ENCODE measurements at regions not wholly inside any gene's neighbourhood (a gene's known extent, or its start where the extent isn't known, plus 50 kb on each side); places are given as distances from the start of the nearest gene placed in this dataset.
"Not testable (repeated sequence)": the region's sequence is repeated elsewhere in the genome, so short reads cannot be mapped to it uniquely, and the experiment has no call there.

- H3K4me1 ChIP-seq; ATAC-seq; H3K36me3 ChIP-seq; intact Hi-C loops (cut with DNase I); H3K4me3 ChIP-seq; H3K27me3 ChIP-seq; H3K9me3 ChIP-seq; DNase-seq: not testable (repeated sequence)
- TF ChIP-seq CTCF (IDR thresholded peaks at IDR 0.05) = peak in 1 of 2 donors; percentile 36
- H3K27ac ChIP-seq = peak overlapping the region in 1 of 2 donors; percentile 23
Measured at GRCh38 chr7:6953138-6953797, 127.2 kb upstream of the CCZ1B start.

GRCh38 chr7:6953798-6954181 lies 127.7 kb upstream of the CCZ1B start:
- H3K27ac ChIP-seq = peak overlapping the region in 1 of 2 donors; percentile 23
- H3K9me3 ChIP-seq; H3K4me3 ChIP-seq; H3K4me1 ChIP-seq; ATAC-seq; intact Hi-C loops (cut with DNase I); H3K36me3 ChIP-seq; H3K27me3 ChIP-seq: not testable (repeated sequence)
- DNase-seq = peak in 2 of 4 donors; percentile 46 to 77

- intact Hi-C loops (cut with DNase I); DNase-seq; ATAC-seq; H3K36me3 ChIP-seq; H3K27me3 ChIP-seq; H3K4me3 ChIP-seq; H3K27ac ChIP-seq; H3K4me1 ChIP-seq; H3K9me3 ChIP-seq: not testable (repeated sequence)
Measured at GRCh38 chr7:6955385-6955784, 129.3 kb upstream of the CCZ1B start.

- DNase-seq = peak in 1 of 4 donors; percentile 27
- ATAC-seq; H3K4me3 ChIP-seq; H3K4me1 ChIP-seq; H3K36me3 ChIP-seq; H3K9me3 ChIP-seq; H3K27ac ChIP-seq; H3K27me3 ChIP-seq; intact Hi-C loops (cut with DNase I): not testable (repeated sequence)
Measured at GRCh38 chr7:6955990-6956566, 130.0 kb upstream of the CCZ1B start.

GRCh38 chr7:6958371-6958770 lies 132.3 kb upstream of the CCZ1B start:
- H3K27me3 ChIP-seq; H3K36me3 ChIP-seq; DNase-seq; ATAC-seq; H3K9me3 ChIP-seq; intact Hi-C loops (cut with DNase I); H3K4me3 ChIP-seq; H3K27ac ChIP-seq; H3K4me1 ChIP-seq: not testable (repeated sequence)

GRCh38 chr7:6959942-6960341 lies 133.9 kb upstream of the CCZ1B start:
- H3K4me3 ChIP-seq; H3K9me3 ChIP-seq; H3K36me3 ChIP-seq; H3K27me3 ChIP-seq; H3K4me1 ChIP-seq; intact Hi-C loops (cut with DNase I); ATAC-seq; H3K27ac ChIP-seq; DNase-seq: not testable (repeated sequence)

- H3K4me1 ChIP-seq; H3K27me3 ChIP-seq; H3K4me3 ChIP-seq; ATAC-seq; H3K9me3 ChIP-seq; DNase-seq; intact Hi-C loops (cut with DNase I); H3K27ac ChIP-seq; H3K36me3 ChIP-seq: not testable (repeated sequence)
Measured at GRCh38 chr7:6962871-6963270, 136.8 kb upstream of the CCZ1B start.

GRCh38 chr7:6965051-6965450 lies 139.0 kb upstream of the CCZ1B start:
- H3K27ac ChIP-seq; H3K9me3 ChIP-seq; intact Hi-C loops (cut with DNase I); H3K36me3 ChIP-seq; H3K4me1 ChIP-seq; H3K27me3 ChIP-seq; ATAC-seq; H3K4me3 ChIP-seq: not testable (repeated sequence)
- peak in 1 of 4 donors; percentile 26 for DNase-seq
- peak; percentile 38 to 50 for TF ChIP-seq CTCF (IDR thresholded peaks at IDR 0.05)

GRCh38 chr7:6970180-6970579 lies 144.1 kb upstream of the CCZ1B start:
- DNase-seq; H3K36me3 ChIP-seq; intact Hi-C loops (cut with DNase I); H3K27ac ChIP-seq; H3K4me3 ChIP-seq; H3K27me3 ChIP-seq; H3K9me3 ChIP-seq; H3K4me1 ChIP-seq; ATAC-seq: not testable (repeated sequence)

GRCh38 chr7:6974876-6975275 lies 148.8 kb upstream of the CCZ1B start:
- ATAC-seq; H3K4me1 ChIP-seq; H3K36me3 ChIP-seq; H3K9me3 ChIP-seq; intact Hi-C loops (cut with DNase I); H3K27me3 ChIP-seq; H3K27ac ChIP-seq; H3K4me3 ChIP-seq; DNase-seq: not testable (repeated sequence)

GRCh38 chr7:6975346-6975745 lies 149.3 kb upstream of the CCZ1B start:
- DNase-seq; H3K36me3 ChIP-seq; H3K27ac ChIP-seq; intact Hi-C loops (cut with DNase I); ATAC-seq; H3K4me3 ChIP-seq; H3K9me3 ChIP-seq; H3K4me1 ChIP-seq; H3K27me3 ChIP-seq: not testable (repeated sequence)

- H3K4me3 ChIP-seq; H3K9me3 ChIP-seq; DNase-seq; ATAC-seq; H3K27ac ChIP-seq; H3K36me3 ChIP-seq; H3K27me3 ChIP-seq; H3K4me1 ChIP-seq; intact Hi-C loops (cut with DNase I): not testable (repeated sequence)
Measured at GRCh38 chr7:6977368-6977767, 151.3 kb upstream of the CCZ1B start.
